PC-3 (cell line): ENCODE measurements at regions not wholly inside any gene's neighbourhood (a gene's known extent, or its start where the extent isn't known, plus 50 kb on each side); places are given as distances from the start of the nearest gene placed in this dataset.

Experiments
- EZH2 ChIP-seq: fragments of 300-600 bp; sonication (generic); IDR thresholded peaks from one replicate; pipeline ENCODE4 v1.6.1; 2017; ENCODE audit warnings: antibody characterized with exemption, mild to moderate bottlenecking, low read length; ENCODE audit not compliant: unreplicated experiment
- TF ChIP-seq, protein P1 (sequence below): fragments of 300-600 bp; sonication (generic); conservative IDR thresholded peaks from 2 replicates; pipeline ENCODE4 v1.5.1; 2017; ENCODE audit warnings: antibody characterized with exemption, low read depth, mild to moderate bottlenecking, low read length

DNA sequence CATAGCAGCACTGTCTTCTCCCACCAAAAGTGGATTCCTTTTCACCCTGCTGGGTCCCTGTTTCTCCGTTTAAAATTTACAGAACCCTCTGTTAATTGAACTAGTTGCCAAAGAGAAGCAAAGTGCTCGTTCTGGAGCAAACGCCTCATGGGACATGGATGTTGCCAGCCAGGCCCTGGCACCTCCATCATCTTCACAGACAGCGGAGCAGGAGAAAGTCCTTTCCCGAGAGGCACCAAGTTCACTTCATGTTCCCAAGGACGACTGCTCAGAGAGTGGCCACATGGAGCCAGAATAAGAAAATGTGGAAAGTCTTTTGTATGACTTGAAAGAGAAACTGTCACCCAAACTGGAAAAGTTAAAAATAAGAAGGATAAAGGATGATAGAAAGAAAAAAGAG lies 151.5 kb downstream of the SOX1 start:
- TF ChIP-seq, protein P1, sequence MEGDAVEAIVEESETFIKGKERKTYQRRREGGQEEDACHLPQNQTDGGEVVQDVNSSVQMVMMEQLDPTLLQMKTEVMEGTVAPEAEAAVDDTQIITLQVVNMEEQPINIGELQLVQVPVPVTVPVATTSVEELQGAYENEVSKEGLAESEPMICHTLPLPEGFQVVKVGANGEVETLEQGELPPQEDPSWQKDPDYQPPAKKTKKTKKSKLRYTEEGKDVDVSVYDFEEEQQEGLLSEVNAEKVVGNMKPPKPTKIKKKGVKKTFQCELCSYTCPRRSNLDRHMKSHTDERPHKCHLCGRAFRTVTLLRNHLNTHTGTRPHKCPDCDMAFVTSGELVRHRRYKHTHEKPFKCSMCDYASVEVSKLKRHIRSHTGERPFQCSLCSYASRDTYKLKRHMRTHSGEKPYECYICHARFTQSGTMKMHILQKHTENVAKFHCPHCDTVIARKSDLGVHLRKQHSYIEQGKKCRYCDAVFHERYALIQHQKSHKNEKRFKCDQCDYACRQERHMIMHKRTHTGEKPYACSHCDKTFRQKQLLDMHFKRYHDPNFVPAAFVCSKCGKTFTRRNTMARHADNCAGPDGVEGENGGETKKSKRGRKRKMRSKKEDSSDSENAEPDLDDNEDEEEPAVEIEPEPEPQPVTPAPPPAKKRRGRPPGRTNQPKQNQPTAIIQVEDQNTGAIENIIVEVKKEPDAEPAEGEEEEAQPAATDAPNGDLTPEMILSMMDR = no peak
- no peak for TF ChIP-seq EZH2
